ENCODE measurements at regions not wholly inside any gene's neighbourhood (a gene's known extent, or its start where the extent isn't known, plus 50 kb on each side); places are given as distances from the start of the nearest gene placed in this dataset.

DNA sequence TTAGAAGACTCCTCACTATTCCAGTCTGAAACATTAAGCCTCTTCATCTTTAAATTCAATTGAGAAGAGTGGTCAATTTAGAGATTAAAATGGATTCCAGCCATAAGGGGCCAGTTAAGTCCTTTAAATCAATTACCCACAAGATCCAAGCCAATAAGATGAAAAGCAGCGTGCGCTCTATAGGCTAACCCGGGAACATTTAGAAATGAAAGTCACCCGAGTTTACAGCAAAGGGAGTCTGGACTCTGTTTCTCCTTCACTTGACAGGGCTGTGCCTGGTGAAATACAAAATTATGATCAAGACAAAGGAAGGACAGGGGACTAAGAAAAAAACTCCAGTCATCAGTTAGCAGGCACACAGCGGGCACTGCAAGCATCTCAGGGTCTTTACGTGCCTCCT is 393.7 kb downstream of the QKI start:
- Histone ChIP-seq H3K4me1 (peaks cover 13% of the 10 kb centered on the region; the same call in 1 of the 2 replicates), H3K36me3 (no peaks in the 10 kb centered on the region), H3K4me3 (ENCODE audit: low read depth, low read length) (no peak overlapping the region), H3K9me3 (no peaks in the 10 kb centered on the region), H3K27me3 (no peaks in the 10 kb centered on the region)
- TF ChIP-seq, protein P1, sequence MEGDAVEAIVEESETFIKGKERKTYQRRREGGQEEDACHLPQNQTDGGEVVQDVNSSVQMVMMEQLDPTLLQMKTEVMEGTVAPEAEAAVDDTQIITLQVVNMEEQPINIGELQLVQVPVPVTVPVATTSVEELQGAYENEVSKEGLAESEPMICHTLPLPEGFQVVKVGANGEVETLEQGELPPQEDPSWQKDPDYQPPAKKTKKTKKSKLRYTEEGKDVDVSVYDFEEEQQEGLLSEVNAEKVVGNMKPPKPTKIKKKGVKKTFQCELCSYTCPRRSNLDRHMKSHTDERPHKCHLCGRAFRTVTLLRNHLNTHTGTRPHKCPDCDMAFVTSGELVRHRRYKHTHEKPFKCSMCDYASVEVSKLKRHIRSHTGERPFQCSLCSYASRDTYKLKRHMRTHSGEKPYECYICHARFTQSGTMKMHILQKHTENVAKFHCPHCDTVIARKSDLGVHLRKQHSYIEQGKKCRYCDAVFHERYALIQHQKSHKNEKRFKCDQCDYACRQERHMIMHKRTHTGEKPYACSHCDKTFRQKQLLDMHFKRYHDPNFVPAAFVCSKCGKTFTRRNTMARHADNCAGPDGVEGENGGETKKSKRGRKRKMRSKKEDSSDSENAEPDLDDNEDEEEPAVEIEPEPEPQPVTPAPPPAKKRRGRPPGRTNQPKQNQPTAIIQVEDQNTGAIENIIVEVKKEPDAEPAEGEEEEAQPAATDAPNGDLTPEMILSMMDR (IDR thresholded peaks at IDR 0.05; ENCODE audit: low read depth, low read length): no peak
- no peak for DNase-seq

DNA sequence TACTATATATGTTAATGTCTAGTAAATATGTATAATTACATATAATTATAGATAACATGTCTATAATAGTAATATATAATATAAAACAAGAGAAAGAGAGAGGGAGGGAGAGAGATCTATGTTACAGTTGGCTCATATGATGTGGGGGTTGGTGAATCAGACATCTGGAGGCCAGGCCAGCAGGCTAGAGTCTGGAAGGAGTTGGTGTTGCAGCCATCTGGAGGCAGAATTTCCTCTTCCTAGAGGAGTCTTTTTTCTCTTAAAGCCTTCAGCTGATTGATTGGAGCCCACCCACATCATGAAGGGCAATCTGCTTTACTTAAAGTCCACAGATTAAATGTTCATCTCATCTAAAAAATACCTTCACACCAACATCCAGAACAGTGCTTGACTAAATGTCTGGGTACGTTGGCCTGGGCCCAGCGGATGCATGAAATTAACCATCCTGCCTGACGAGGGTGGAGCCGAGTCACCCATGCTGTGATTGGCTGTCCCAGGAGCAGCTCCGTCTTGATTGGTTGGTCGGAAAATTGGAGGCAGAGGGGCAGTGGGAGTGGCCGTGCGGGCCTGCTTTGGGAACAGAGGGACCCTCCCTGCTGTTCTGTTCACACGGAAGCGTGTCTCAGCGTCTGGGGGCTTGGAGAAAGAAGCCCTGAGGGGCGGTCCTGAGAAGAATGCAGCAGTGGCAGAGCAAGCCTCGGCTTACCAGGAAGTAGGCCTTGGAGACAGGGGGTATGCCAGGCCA is 392.4 kb downstream of the QKI start:
- H3K4me3 ChIP-seq (ENCODE audit: low read depth, low read length): no peak overlapping the region
- no peaks in the 10 kb centered on the region for H3K27me3 ChIP-seq
- H3K36me3 ChIP-seq: no peaks in the 10 kb centered on the region
- no peaks in the 10 kb centered on the region for H3K9me3 ChIP-seq
- peaks cover 11% of the 10 kb centered on the region; the same call in 1 of the 2 replicates for H3K4me1 ChIP-seq
- TF ChIP-seq, protein P1 (IDR thresholded peaks at IDR 0.05; ENCODE audit: low read depth, low read length): no peak
- DNase-seq: no peak

DNA sequence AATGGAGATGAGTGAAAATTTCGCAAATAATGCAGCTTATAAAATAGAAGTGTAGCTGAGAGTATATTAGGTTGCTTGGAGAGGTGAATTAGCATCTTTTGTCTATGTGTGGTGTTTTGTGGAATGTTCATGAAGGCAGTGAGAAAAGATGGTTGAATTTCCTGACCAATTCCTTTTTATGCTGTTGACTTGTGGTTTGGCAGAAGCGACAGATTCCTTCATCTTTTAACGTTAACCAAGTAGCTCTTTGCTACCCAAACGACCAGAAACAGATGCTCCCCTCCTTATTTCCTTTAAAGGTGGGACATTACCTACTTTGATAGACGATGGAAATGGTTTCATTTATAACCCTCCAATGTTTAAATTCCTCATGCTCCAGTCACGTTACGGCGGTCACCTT is 390.5 kb downstream of the QKI start:
- TF ChIP-seq, protein P1 (IDR thresholded peaks at IDR 0.05; ENCODE audit: low read depth, low read length): no peak
- DNase-seq: no peak
- no peaks in the 10 kb centered on the region for H3K27me3 ChIP-seq
- H3K36me3 ChIP-seq: no peaks in the 10 kb centered on the region
- 0 out of 2 replicates have a peak, but pooled peaks cover 3% of the 10 kb centered on the region for H3K4me1 ChIP-seq
- H3K4me3 ChIP-seq (ENCODE audit: low read depth, low read length): no peak overlapping the region
- no peaks in the 10 kb centered on the region for H3K9me3 ChIP-seq

DNA sequence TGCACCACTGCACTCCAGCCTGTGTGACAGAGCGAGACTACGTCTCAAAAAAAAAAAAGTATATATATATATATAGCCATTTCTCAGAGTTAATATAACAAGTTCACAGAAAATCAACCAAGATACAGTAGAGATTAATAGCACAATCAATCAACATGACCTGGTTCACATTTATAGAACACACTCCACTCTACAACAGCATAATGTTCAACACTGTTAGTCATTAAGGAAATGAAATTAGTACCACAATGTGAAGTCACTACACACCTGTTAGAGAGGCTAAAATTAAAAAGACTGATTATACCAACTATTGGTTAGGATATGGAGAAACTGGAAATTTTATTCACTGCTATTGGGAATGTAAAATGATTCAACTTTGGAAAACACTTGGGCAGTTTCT is 387.7 kb downstream of the QKI start:
- Histone ChIP-seq H3K4me1 (no peaks in the 10 kb centered on the region), H3K27me3 (no peaks in the 10 kb centered on the region), H3K4me3 (ENCODE audit: low read depth, low read length) (no peak overlapping the region), H3K36me3 (no peaks in the 10 kb centered on the region), H3K9me3 (no peaks in the 10 kb centered on the region)
- DNase-seq: no peak
- TF ChIP-seq, protein P1 (IDR thresholded peaks at IDR 0.05; ENCODE audit: low read depth, low read length): no peak

DNA sequence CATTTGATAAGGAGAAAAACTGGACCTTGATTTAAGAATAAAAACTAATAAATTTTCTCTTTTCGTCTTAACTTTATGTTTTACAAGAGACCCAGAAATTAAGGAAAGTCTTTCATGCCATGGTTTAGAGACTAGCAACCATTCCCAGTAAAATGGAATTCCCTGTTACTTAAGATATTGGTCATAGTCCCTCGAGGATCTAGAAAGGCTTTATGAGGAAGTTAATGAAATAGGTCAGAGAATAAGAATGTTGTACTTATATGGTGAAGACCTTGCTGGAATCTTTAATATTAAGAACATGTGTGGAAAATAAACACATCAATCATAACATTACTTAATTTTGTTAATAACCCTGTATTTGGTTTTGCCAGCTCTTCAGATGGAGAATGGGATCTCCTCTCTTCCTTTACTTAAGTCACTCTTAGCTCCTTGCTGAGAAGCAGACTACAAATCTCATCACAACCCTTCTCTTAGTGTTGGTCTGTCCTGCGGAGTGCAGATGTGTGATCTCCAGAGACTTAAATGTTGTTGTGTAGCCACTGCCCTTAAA is 382.9 kb downstream of the QKI start:
- H3K36me3 ChIP-seq: no peaks in the 10 kb centered on the region
- DNase-seq: no peak
- H3K4me1 ChIP-seq: no peaks in the 10 kb centered on the region
- H3K9me3 ChIP-seq: no peaks in the 10 kb centered on the region
- TF ChIP-seq, protein P1 (IDR thresholded peaks at IDR 0.05; ENCODE audit: low read depth, low read length): no peak
- H3K4me3 ChIP-seq (ENCODE audit: low read depth, low read length): no peak overlapping the region
- no peaks in the 10 kb centered on the region for H3K27me3 ChIP-seq
